WERI-Rb-1 (cell line): ENCODE measurements at regions not wholly inside any gene's neighbourhood (a gene's known extent, or its start where the extent isn't known, plus 50 kb on each side); places are given as distances from the start of the nearest gene placed in this dataset.

Source experiments
- DNase-seq: peaks from one replicate; pipeline ENCODE4 v3.0.0-alpha.2; 2020
- H3K27ac ChIP-seq: fragments of 250-450 bp; sonication (Bioruptor Pico); 2 replicates; pipeline ENCODE4 v1.5.1; 2020; ENCODE audit warnings: mild to moderate bottlenecking, moderate library complexity
- H3K27me3 ChIP-seq: fragments of 250-450 bp; sonication (Bioruptor Pico); 2 replicates; pipeline ENCODE4 v1.5.1; 2021; ENCODE audit warnings: mild to moderate bottlenecking, low read depth, moderate library complexity; ENCODE audit not compliant: insufficient read depth, severe bottlenecking
- H3K36me3 ChIP-seq: fragments of 250-450 bp; sonication (Bioruptor Pico); 2 replicates; pipeline ENCODE4 v1.5.1; 2020; ENCODE audit warnings: mild to moderate bottlenecking, moderate library complexity
- H3K4me3 ChIP-seq: 2 replicates; pipeline ENCODE4 v1.5.1; 2011; ENCODE audit warnings: low read depth, mild to moderate bottlenecking, control low read depth, low read length
- H3K9me3 ChIP-seq: fragments of 250-450 bp; sonication (Bioruptor Pico); 2 replicates; pipeline ENCODE4 v1.5.1; 2021; ENCODE audit warnings: mild to moderate bottlenecking, moderate library complexity; ENCODE audit not compliant: severe bottlenecking
- CTCF ChIP-seq: IDR thresholded peaks from 2 replicates; pipeline ENCODE4 v1.5.1; 2011; ENCODE audit warnings: low read depth, mild to moderate bottlenecking, control low read depth, inconsistent platforms, low read length

- H3K36me3 ChIP-seq = no peaks in the 10 kb centered on the region
- no peak overlapping the region for H3K27ac ChIP-seq
- no peak overlapping the region for H3K4me3 ChIP-seq
- no peaks in the 10 kb centered on the region for H3K9me3 ChIP-seq
- no peak for TF ChIP-seq CTCF
- H3K27me3 ChIP-seq = peaks cover 62% of the 10 kb centered on the region
- DNase-seq = no peak
Observed at GRCh38 chr4:187436251-187436650, 559.3 kb upstream of the ZFP42 start.

- TF ChIP-seq CTCF = no peak
- DNase-seq = no peak
- H3K4me3 ChIP-seq = no peak overlapping the region
- no peaks in the 10 kb centered on the region for H3K36me3 ChIP-seq
- H3K27ac ChIP-seq = no peak overlapping the region
- H3K9me3 ChIP-seq = no peaks in the 10 kb centered on the region
- peaks cover 61% of the 10 kb centered on the region for H3K27me3 ChIP-seq
Observed at GRCh38 chr4:187444061-187444460, 551.5 kb upstream of the ZFP42 start.

- DNase-seq = no peak
- H3K27me3 ChIP-seq = peaks cover 81% of the 10 kb centered on the region
- H3K27ac ChIP-seq = no peak overlapping the region
- no peak overlapping the region for H3K4me3 ChIP-seq
- TF ChIP-seq CTCF = no peak
- H3K9me3 ChIP-seq = no peaks in the 10 kb centered on the region
- H3K36me3 ChIP-seq = no peaks in the 10 kb centered on the region
Observed at GRCh38 chr4:187449702-187450101, 545.9 kb upstream of the ZFP42 start.

- H3K9me3 ChIP-seq = no peaks in the 10 kb centered on the region
- no peak for DNase-seq
- no peak for TF ChIP-seq CTCF
Observed at GRCh38 chr4:187451776-187452175, 543.8 kb upstream of the ZFP42 start.

GRCh38 chr4:187460016-187460415 is 535.6 kb upstream of the ZFP42 start:
- no peak for DNase-seq
- no peaks in the 10 kb centered on the region for H3K36me3 ChIP-seq
- no peaks in the 10 kb centered on the region for H3K9me3 ChIP-seq
- H3K27me3 ChIP-seq = peaks cover 84% of the 10 kb centered on the region
- TF ChIP-seq CTCF = no peak
- H3K4me3 ChIP-seq = no peak overlapping the region
- H3K27ac ChIP-seq = no peak overlapping the region

More at GRCh38 chr4:187451776-187452175, 543.8 kb upstream of the ZFP42 start:
- Histone ChIP-seq H3K4me3 (no peak overlapping the region), H3K27ac (no peak overlapping the region), H3K36me3 (no peaks in the 10 kb centered on the region), H3K27me3 (peaks cover 89% of the 10 kb centered on the region)

GRCh38 chr4:187464573-187464972 is 531.0 kb upstream of the ZFP42 start:
- no peak for DNase-seq
- Histone ChIP-seq H3K36me3 (no peaks in the 10 kb centered on the region), H3K27ac (no peak overlapping the region), H3K4me3 (no peak overlapping the region), H3K27me3 (peaks cover 91% of the 10 kb centered on the region), H3K9me3 (no peaks in the 10 kb centered on the region)
- no peak for TF ChIP-seq CTCF
